Mucosa of stomach (tissue), 1 donor: ENCODE measurements at regions not wholly inside any gene's neighbourhood (a gene's known extent, or its start where the extent isn't known, plus 50 kb on each side); places are given as distances from the start of the nearest gene placed in this dataset.

Experiments used
- H3K27me3 ChIP-seq: one replicate; pipeline ENCODE4 v1.7.0; 2013; ENCODE audit warnings: mild to moderate bottlenecking, low read length; ENCODE audit not compliant: control insufficient read depth, insufficient read depth
- H3K36me3 ChIP-seq: one replicate; pipeline ENCODE4 v1.7.0; 2013; ENCODE audit warnings: low read length; ENCODE audit not compliant: control insufficient read depth, insufficient read depth
- H3K4me1 ChIP-seq: one replicate; pipeline ENCODE4 v1.7.0; 2013; ENCODE audit warnings: mild to moderate bottlenecking, low read length; ENCODE audit not compliant: control insufficient read depth, insufficient read depth
- H3K4me3 ChIP-seq: one replicate; pipeline ENCODE4 v1.7.0; 2013; ENCODE audit warnings: low read length
- H3K9ac ChIP-seq: one replicate; pipeline ENCODE4 v1.7.0; 2013; ENCODE audit warnings: mild to moderate bottlenecking, low read length, moderate library complexity
- H3K9me3 ChIP-seq: one replicate; pipeline ENCODE4 v1.7.0; 2013; ENCODE audit warnings: mild to moderate bottlenecking, low read length, moderate library complexity; ENCODE audit not compliant: control insufficient read depth
- donor health status: Pancreatic carcinoma.

- no peak overlapping the region for H3K4me3 ChIP-seq
- no peaks in the 10 kb centered on the region for H3K27me3 ChIP-seq
- no peaks in the 10 kb centered on the region for H3K36me3 ChIP-seq
- H3K4me1 ChIP-seq, result peaks cover 15% of the 10 kb centered on the region
- H3K9me3 ChIP-seq, result no peaks in the 10 kb centered on the region
- H3K9ac ChIP-seq, result no peak overlapping the region
Measured at GRCh38 chr14:89650077-89650978, 233.3 kb upstream of the FOXN3 start.

- Histone ChIP-seq H3K36me3 (no peaks in the 10 kb centered on the region), H3K27me3 (no peaks in the 10 kb centered on the region), H3K9ac (no peak overlapping the region), H3K9me3 (no peaks in the 10 kb centered on the region), H3K4me1 (peaks cover 8% of the 10 kb centered on the region), H3K4me3 (no peak overlapping the region)
Measured at GRCh38 chr14:89649451-89650075, 232.5 kb upstream of the FOXN3 start.

GRCh38 chr14:89648924-89649323 is 231.9 kb upstream of the FOXN3 start:
- Histone ChIP-seq H3K4me3 (no peak overlapping the region), H3K9me3 (no peaks in the 10 kb centered on the region), H3K27me3 (no peaks in the 10 kb centered on the region), H3K9ac (no peak overlapping the region), H3K4me1 (peaks cover 7% of the 10 kb centered on the region), H3K36me3 (no peaks in the 10 kb centered on the region)

- H3K9me3 ChIP-seq, result no peaks in the 10 kb centered on the region
- H3K36me3 ChIP-seq, result no peaks in the 10 kb centered on the region
- no peak overlapping the region for H3K4me3 ChIP-seq
- H3K9ac ChIP-seq, result no peak overlapping the region
- H3K27me3 ChIP-seq, result no peaks in the 10 kb centered on the region
- H3K4me1 ChIP-seq, result peaks cover 10% of the 10 kb centered on the region
Measured at GRCh38 chr14:89648510-89648909, 231.5 kb upstream of the FOXN3 start.

- Histone ChIP-seq H3K36me3 (no peaks in the 10 kb centered on the region), H3K4me1 (peaks cover 16% of the 10 kb centered on the region), H3K4me3 (no peak overlapping the region), H3K27me3 (no peaks in the 10 kb centered on the region), H3K9me3 (no peaks in the 10 kb centered on the region), H3K9ac (no peak overlapping the region)
Measured at GRCh38 chr14:89646971-89647370, 229.9 kb upstream of the FOXN3 start.

- Histone ChIP-seq H3K36me3 (no peaks in the 10 kb centered on the region), H3K27me3 (no peaks in the 10 kb centered on the region), H3K4me3 (no peak overlapping the region), H3K9me3 (no peaks in the 10 kb centered on the region), H3K9ac (no peak overlapping the region), H3K4me1 (peaks cover 29% of the 10 kb centered on the region)
Measured at GRCh38 chr14:89644641-89645040, 227.6 kb upstream of the FOXN3 start.

- Histone ChIP-seq H3K9ac (peak overlapping the region; percentile 3), H3K36me3 (no peaks in the 10 kb centered on the region), H3K27me3 (no peaks in the 10 kb centered on the region), H3K9me3 (no peaks in the 10 kb centered on the region), H3K4me3 (no peak overlapping the region), H3K4me1 (peaks cover 29% of the 10 kb centered on the region)
Measured at GRCh38 chr14:89641495-89642175, 224.6 kb upstream of the FOXN3 start.

GRCh38 chr14:89640141-89640540 is 223.1 kb upstream of the FOXN3 start:
- no peaks in the 10 kb centered on the region for H3K36me3 ChIP-seq
- no peaks in the 10 kb centered on the region for H3K27me3 ChIP-seq
- H3K9ac ChIP-seq, result no peak overlapping the region
- H3K4me3 ChIP-seq, result no peak overlapping the region
- peaks cover 29% of the 10 kb centered on the region for H3K4me1 ChIP-seq
- H3K9me3 ChIP-seq, result no peaks in the 10 kb centered on the region

- H3K36me3 ChIP-seq, result no peaks in the 10 kb centered on the region
- no peak overlapping the region for H3K4me3 ChIP-seq
- H3K9ac ChIP-seq, result no peak overlapping the region
- H3K27me3 ChIP-seq, result no peaks in the 10 kb centered on the region
- no peaks in the 10 kb centered on the region for H3K9me3 ChIP-seq
- H3K4me1 ChIP-seq, result peaks cover 29% of the 10 kb centered on the region
Measured at GRCh38 chr14:89639687-89640086, 222.7 kb upstream of the FOXN3 start.

GRCh38 chr14:89638891-89639290 is 221.9 kb upstream of the FOXN3 start:
- Histone ChIP-seq H3K9me3 (no peaks in the 10 kb centered on the region), H3K9ac (no peak overlapping the region), H3K27me3 (no peaks in the 10 kb centered on the region), H3K36me3 (no peaks in the 10 kb centered on the region), H3K4me1 (peaks cover 26% of the 10 kb centered on the region), H3K4me3 (no peak overlapping the region)

GRCh38 chr14:89637581-89637980 is 220.5 kb upstream of the FOXN3 start:
- Histone ChIP-seq H3K9ac (no peak overlapping the region), H3K4me1 (peaks cover 26% of the 10 kb centered on the region), H3K27me3 (no peaks in the 10 kb centered on the region), H3K36me3 (no peaks in the 10 kb centered on the region), H3K4me3 (no peak overlapping the region), H3K9me3 (no peaks in the 10 kb centered on the region)

- Histone ChIP-seq H3K4me3 (no peak overlapping the region), H3K4me1 (peaks cover 10% of the 10 kb centered on the region), H3K9ac (no peak overlapping the region), H3K27me3 (no peaks in the 10 kb centered on the region), H3K9me3 (no peaks in the 10 kb centered on the region), H3K36me3 (no peaks in the 10 kb centered on the region)
Measured at GRCh38 chr14:89635615-89636014, 218.6 kb upstream of the FOXN3 start.
